ENCODE measurements at regions not wholly inside any gene's neighbourhood (a gene's known extent, or its start where the extent isn't known, plus 50 kb on each side); places are given as distances from the start of the nearest gene placed in this dataset.
A peak's percentile ranks its signal among the peaks of the same experiment; 100 is the strongest.

- no peak overlapping the region for H3K27ac ChIP-seq
- intact Hi-C loops (cut with DNase I), result no loop called here
- H3K27me3 ChIP-seq, result no peaks in the 10 kb centered on the region
- ATAC-seq (no peak), DNase-seq (no peak)
- no peaks in the 10 kb centered on the region for H3K4me1 ChIP-seq
- no peaks in the 10 kb centered on the region for H3K9me3 ChIP-seq
- no peak overlapping the region for H3K4me3 ChIP-seq
- TF ChIP-seq CTCF (IDR thresholded peaks at IDR 0.05), result no peak
- no peaks in the 10 kb centered on the region for H3K36me3 ChIP-seq
Observed at GRCh38 chr7:118684796-118685195, 460.3 kb downstream of the ANKRD7 start.

- no peaks in the 10 kb centered on the region for H3K9me3 ChIP-seq
Observed at GRCh38 chr7:118689403-118689802, 464.9 kb downstream of the ANKRD7 start.

GRCh38 chr7:118696879-118697278 is 472.4 kb downstream of the ANKRD7 start:
- intact Hi-C loops (cut with DNase I), result no loop called here
- H3K36me3 ChIP-seq, result no peaks in the 10 kb centered on the region
- no peak for ATAC-seq

More at GRCh38 chr7:118689403-118689802, 464.9 kb downstream of the ANKRD7 start:
- H3K4me3 ChIP-seq, result no peak overlapping the region
- TF ChIP-seq CTCF (IDR thresholded peaks at IDR 0.05), result no peak
- ATAC-seq (no peak), DNase-seq (peak; percentile 56)
- H3K27ac ChIP-seq, result no peak overlapping the region
- H3K4me1 ChIP-seq, result no peaks in the 10 kb centered on the region
- no peaks in the 10 kb centered on the region for H3K36me3 ChIP-seq
- H3K27me3 ChIP-seq, result no peaks in the 10 kb centered on the region
- intact Hi-C loops (cut with DNase I), result no loop called here

GRCh38 chr7:118699222-118699621 is 474.7 kb downstream of the ANKRD7 start:
- ATAC-seq (no peak), DNase-seq (no peak)
- Histone ChIP-seq H3K9me3 (no peaks in the 10 kb centered on the region), H3K27me3 (no peaks in the 10 kb centered on the region), H3K4me1 (no peaks in the 10 kb centered on the region), H3K27ac (no peak overlapping the region), H3K4me3 (no peak overlapping the region), H3K36me3 (no peaks in the 10 kb centered on the region)
- intact Hi-C loops (cut with DNase I), result no loop called here
- no peak for TF ChIP-seq CTCF (IDR thresholded peaks at IDR 0.05)

More at GRCh38 chr7:118696879-118697278, 472.4 kb downstream of the ANKRD7 start:
- H3K4me3 ChIP-seq, result no peak overlapping the region
- no peak for DNase-seq
- H3K27ac ChIP-seq, result no peak overlapping the region
- H3K4me1 ChIP-seq, result no peaks in the 10 kb centered on the region
- no peaks in the 10 kb centered on the region for H3K27me3 ChIP-seq
- no peaks in the 10 kb centered on the region for H3K9me3 ChIP-seq
- no peak for TF ChIP-seq CTCF (IDR thresholded peaks at IDR 0.05)

GRCh38 chr7:118708741-118709140 is 484.2 kb downstream of the ANKRD7 start:
- ATAC-seq (no peak), DNase-seq (no peak)
- Histone ChIP-seq H3K4me3 (no peak overlapping the region), H3K9me3 (no peaks in the 10 kb centered on the region), H3K27ac (no peak overlapping the region), H3K27me3 (no peaks in the 10 kb centered on the region), H3K36me3 (no peaks in the 10 kb centered on the region), H3K4me1 (no peaks in the 10 kb centered on the region)
- intact Hi-C loops (cut with DNase I), result no loop called here
- TF ChIP-seq CTCF (IDR thresholded peaks at IDR 0.05), result no peak

GRCh38 chr7:118711688-118712087 is 487.2 kb downstream of the ANKRD7 start:
- H3K27ac ChIP-seq, result no peak overlapping the region
- no peak for ATAC-seq
- H3K4me1 ChIP-seq, result no peaks in the 10 kb centered on the region
- TF ChIP-seq CTCF (IDR thresholded peaks at IDR 0.05), result no peak
- H3K27me3 ChIP-seq, result no peaks in the 10 kb centered on the region
- no peaks in the 10 kb centered on the region for H3K9me3 ChIP-seq
- H3K4me3 ChIP-seq, result no peak overlapping the region
- no peaks in the 10 kb centered on the region for H3K36me3 ChIP-seq
- intact Hi-C loops (cut with DNase I), result no loop called here
- no peak for DNase-seq
